ENCODE measurements at regions not wholly inside any gene's neighbourhood (a gene's known extent, or its start where the extent isn't known, plus 50 kb on each side); places are given as distances from the start of the nearest gene placed in this dataset.

DNA sequence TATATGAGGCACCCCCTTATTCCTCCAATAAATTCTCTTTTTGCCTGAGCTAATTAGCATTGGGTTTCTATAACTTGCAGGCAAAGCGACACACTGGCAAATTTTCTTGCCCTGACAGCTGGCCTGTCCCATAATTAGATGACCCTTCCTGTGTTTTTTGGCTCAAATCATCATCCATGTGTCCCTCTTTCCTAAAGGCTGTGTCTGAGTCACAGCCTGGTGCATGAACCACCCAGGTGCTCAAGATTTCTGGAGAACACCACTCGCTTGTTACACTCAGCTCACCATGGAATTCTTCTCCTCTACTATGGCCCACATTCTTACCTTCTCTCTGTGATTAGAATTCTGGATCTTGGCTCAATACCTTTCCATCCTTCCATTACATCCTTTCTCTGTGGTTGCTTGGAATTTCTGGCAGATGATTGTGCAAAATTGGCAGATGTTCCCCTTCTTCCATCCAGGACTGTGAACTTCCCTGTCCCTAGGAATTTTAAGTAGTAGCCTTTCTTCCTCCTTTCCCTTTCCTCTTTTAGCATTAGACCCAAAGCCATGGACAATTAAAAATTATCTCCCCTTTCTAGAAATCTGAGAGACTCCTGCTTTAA, 116.0 kb upstream of the ANKRD1 start:
- DNase-seq (ENCODE audit: low read depth) = no peak

DNA sequence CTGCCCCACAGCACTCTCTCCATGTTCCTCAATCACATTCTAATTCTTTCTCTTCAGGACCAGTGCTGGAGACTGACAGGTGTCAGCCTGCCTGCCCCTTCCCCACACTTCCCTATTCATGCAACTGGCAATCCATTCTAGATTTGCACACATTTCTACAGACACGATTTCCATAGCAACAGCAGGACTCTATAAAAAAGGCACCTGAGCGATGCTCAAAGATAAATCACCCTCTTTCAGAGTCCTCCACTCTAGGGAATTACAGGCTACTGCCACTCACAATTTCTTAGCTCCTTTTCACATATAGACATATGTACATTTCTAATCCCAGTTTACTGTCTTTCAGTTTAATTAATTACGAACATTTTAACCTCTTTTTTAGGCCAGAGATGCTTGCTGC, 118.1 kb upstream of the ANKRD1 start:
- DNase-seq (ENCODE audit: low read depth) = no peak

DNA sequence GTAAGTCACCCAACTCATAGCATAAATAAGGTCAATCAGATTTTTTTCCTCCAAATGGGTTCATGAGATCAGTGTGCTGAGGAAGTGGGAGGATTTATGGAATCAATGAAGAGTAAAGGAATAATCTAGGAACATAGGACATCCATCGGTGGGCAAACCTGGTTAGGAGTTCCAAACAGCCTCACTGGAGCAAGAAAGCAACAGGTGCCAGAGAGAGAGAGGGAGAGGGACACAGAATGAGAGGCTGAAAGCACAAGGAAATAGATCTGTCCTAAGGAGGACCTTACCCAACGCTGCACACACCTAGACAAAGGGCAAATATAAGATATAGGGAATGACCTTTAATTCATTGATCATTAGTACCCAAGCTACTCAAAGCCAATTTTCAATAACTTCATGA, 119.5 kb upstream of the ANKRD1 start:
- DNase-seq (ENCODE audit: low read depth) = no peak

- no peak for DNase-seq (ENCODE audit: low read depth)
Measured at GRCh38 chr10:91042069-91042468, 121.2 kb upstream of the ANKRD1 start.

GRCh38 chr10:91043173-91043910, 122.5 kb upstream of the ANKRD1 start:
- no peak for DNase-seq (ENCODE audit: low read depth)

DNA sequence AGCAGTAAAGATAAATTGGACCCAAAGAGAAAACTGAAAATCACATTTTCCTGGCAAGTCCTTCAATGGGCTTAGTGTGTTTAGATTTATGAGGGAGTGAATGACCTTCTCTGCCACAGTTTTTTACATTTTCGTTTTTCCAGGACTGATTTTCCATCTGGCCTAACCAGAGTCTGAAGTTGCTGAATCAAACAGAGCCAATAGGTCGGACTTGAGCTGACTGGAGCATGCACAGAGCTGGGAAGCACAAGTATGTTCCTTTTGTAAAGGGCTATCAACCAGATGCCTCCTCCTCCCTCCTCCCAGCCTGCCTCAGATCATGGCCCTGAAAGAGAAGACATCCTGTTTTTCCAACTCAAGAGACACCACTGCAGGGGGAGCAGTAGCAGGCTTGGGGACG, 126.0 kb upstream of the ANKRD1 start:
- DNase-seq (ENCODE audit: low read depth) = no peak

DNA sequence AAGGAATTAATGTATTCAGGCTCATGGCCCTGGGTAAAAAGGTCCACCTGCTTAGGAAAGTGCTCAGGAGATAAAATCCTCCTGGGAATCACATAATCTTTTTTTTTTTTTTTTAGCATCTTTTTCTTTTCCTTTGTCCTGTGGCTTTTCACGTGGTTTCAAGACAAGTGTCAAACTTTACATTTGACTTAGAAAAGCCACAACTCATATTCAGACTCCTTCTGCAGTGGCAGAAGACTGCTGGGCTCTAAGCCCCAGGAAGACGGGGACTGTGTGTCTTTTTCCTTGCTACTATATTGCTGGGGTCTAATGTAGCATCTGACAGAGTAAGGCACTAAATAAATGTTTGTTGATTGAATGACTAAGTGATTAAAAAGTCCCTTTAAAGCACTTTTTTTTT, 127.5 kb upstream of the ANKRD1 start:
- no peak for DNase-seq (ENCODE audit: low read depth)

DNA sequence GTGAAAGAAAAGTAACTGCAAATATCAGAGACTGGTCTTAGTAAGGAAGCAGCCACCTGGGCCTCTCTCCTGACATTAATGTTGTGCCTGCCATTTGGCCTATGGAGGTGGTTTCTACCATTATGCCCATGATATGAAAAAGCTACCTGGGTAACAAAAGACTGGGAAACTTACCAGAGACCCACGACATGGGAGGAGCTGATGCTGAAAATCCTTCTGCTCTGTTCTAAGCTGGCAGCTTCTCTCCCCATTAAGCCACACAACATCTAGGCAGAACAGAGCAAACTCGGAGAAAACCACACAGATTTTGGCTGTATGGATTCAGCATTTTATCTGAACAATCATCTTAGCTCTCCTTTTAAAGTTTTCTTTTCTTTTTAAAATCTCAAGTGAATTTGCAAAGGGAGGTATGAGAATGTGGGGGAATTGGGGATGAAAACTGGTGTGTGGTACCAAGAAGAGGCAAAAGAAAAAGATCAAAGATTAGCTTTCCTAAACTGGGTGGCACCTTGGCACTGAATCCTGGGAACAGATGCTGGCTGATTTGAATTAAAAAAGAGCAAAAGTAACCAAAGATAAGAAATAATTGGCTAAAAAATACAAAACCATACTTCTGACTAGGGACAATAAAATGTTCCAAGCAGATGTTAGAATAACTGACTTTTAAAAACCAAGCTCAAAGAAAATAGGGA, 128.6 kb upstream of the ANKRD1 start:
- DNase-seq (ENCODE audit: low read depth) = no peak

- no peak for DNase-seq (ENCODE audit: low read depth)
Measured at GRCh38 chr10:91049988-91050360, 129.1 kb upstream of the ANKRD1 start.

DNA sequence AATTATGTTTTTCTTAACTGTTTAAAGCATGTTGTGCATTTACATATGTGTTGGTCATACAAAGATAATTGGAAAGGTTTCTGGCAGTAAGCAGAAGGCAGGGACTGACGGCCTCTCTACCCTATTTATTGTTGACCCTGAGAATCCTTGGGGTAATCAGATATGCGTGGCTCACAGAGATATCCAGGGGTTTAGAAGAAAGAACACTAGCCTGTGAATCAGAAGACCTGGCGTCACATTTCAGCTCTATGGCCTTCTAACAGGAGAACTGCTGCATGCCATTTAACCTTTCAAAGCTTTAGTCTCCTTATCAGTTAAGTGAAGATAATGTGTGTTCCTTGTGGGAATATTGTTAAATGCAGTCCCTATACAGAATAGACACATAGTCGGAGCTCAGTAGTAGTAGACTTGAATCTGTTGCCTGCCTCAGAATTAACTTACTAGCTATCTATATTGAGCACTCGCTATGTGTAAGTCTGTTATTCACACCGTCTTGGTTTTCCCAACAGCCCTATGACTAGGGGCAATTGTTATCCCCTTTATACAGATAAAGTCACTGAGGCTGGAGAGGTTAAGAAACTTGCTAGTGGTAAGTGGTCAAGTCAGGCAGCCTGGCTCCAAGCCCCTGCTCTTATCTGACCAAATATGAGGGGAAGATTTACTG, 129.6 kb upstream of the ANKRD1 start:
- no peak for DNase-seq (ENCODE audit: low read depth)

DNA sequence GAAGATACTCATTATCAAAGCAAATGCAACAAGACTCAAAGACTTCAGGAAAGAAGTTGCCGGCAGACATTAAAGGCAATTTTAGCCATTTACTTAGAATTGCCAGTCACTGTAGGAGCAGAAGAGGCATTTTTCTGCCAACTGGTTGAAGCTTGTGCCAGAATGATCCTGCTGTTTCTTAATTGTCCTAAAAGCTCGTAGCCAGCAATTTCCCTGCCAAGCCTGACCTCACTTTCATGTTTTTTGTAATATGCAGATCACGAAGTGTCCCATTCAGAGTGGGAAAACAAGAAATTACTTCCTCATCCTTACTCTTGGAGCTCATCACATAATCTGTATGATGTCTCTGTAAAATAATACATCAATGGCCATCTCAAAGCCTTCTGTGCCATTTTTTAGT, 130.9 kb upstream of the ANKRD1 start:
- DNase-seq (ENCODE audit: low read depth) = no peak

- no peak for DNase-seq (ENCODE audit: low read depth)
Measured at GRCh38 chr10:91054325-91054724, 133.4 kb upstream of the ANKRD1 start.

GRCh38 chr10:91061187-91061586, 140.3 kb upstream of the ANKRD1 start:
- DNase-seq (ENCODE audit: low read depth) = no peak

DNA sequence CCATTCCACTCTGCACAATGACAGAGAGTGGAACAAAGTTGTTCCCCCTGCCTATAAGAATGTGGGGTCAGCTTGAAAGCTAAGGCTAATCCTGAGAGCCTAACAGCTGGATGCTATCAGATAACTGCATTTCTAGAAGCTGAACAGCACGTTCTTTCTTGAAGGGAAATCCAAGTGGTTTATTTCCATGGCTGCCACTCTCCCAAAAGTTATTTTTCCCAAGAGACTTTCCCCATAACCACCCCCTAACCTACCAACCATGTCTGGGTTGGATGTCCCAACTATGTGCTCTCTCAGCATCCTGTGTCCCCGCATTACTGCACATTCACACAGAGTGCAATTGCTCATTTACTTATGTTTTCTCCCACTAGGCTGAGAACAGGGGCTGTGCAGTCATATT, 140.7 kb upstream of the ANKRD1 start:
- DNase-seq (ENCODE audit: low read depth) = no peak

- DNase-seq (ENCODE audit: low read depth) = no peak
Measured at GRCh38 chr10:91062091-91062490, 141.2 kb upstream of the ANKRD1 start.

- no peak for DNase-seq (ENCODE audit: low read depth)
Measured at GRCh38 chr10:91071786-91072185, 148.7 kb upstream of the PCGF5 start.

DNA sequence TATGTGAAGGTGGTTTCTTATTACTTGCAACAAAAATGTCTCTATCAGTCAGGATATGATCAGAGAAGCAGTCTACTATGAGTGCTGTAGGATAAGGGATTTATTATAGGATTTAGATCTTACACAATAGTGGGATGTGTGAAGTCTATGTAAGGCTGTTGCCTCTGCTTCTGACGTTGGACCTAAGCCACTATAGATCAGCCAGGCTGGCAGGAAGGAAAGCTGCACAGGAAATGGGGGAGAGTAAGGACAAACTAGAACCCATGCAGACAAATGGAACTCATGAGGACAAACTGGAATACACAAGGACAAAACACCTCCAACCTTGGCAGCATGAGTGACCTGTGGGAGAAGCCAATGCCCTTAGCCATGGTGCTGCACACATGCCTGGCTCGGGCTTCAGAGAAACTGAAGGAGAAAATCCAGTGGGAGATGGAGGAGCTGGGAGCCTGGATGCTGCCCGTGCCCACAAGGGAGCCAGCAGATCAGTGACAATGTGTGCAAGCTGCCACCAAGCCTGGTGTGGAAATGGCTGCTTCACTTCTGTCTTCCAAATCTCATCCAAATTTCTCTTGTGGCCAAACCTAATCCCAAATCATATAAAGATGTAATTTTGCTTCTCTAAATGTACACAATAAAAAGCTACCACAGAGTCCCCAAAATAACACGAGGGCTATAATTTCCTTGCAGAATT, 147.0 kb upstream of the PCGF5 start:
- DNase-seq (ENCODE audit: low read depth) = no peak

DNA sequence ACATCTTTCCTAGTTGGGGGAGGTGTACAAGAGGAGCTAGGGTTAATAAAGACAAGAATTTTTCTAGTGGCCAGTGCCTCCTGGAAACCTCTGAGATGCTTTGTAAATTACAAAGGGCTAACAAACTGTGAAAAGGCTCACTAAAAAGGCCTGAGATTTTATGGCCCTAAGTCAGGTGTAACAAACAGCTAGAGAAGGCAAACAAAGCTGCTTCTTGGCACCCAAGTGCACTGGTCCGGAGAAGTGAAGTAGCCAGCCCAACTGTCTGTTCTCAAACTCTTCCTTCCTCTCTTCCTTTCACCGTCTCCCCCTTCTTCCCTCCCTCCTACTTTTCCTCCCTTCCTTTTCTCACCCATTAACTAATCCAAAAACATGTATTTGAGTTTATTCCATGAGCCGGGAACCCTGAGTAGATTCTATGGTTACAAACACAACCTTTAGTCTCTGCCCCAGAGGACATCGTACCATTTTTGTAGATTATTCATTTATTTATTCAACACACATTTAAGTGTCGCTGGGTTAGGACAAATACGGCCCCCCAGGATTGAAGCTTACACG, 143.4 kb upstream of the PCGF5 start:
- no peak for DNase-seq (ENCODE audit: low read depth)

- DNase-seq (ENCODE audit: low read depth) = peak; percentile 53
Measured at GRCh38 chr10:91077549-91078071, 142.9 kb upstream of the PCGF5 start.

- no peak for DNase-seq (ENCODE audit: low read depth)
Measured at GRCh38 chr10:91080776-91081175, 139.7 kb upstream of the PCGF5 start.

DNA sequence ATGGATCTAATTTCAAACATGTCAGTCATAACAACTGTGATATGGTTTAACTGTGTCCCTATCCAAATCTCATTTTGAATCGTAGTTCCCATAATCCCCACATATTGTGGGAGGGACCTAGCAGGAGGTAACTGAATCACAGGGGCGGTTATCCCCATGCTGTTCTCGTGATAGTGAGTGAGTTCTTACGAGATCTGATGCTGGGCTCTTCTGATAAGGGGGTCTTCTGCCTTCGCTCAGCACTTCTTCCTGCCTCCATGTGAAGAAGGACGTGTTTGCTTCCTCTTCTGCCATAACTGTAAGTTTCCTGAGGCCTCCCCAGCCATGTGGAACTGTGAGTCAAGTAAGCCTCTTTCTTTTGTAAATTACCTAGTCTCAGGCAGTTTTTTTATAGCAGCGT, 138.0 kb upstream of the PCGF5 start:
- DNase-seq (ENCODE audit: low read depth) = no peak
